Gastrocnemius medialis (tissue), 4 donors: ENCODE measurements at regions not wholly inside any gene's neighbourhood (a gene's known extent, or its start where the extent isn't known, plus 50 kb on each side); places are given as distances from the start of the nearest gene placed in this dataset.

Source experiments
- POLR2A ChIP-seq, 2 donors: fragments of 450-650 bp; IDR thresholded peaks; one replicate each; pipeline ENCODE4 v1.6.1; 2017; ENCODE audit warnings: antibody characterized with exemption in 2 of 2, mild to moderate bottlenecking in 2 of 2, moderate library complexity in 2 of 2
- TF ChIP-seq, protein P1 (sequence below), 5 experiments: fragments of 450-650 bp in 3 of 5; fragments of 200-600 bp in 2 of 5; sonication (generic) in 2 of 5; IDR thresholded peaks in 4 of 5; conservative IDR thresholded peaks in 1 of 5; 1 replicate in 4 of 5; 2 replicates in 1 of 5; pipeline ENCODE4 v1.5.1; 2016 to 2019; ENCODE audit warnings: antibody characterized with exemption in 5 of 5, mild to moderate bottlenecking in 3 of 5, moderate library complexity in 3 of 5

DNA sequence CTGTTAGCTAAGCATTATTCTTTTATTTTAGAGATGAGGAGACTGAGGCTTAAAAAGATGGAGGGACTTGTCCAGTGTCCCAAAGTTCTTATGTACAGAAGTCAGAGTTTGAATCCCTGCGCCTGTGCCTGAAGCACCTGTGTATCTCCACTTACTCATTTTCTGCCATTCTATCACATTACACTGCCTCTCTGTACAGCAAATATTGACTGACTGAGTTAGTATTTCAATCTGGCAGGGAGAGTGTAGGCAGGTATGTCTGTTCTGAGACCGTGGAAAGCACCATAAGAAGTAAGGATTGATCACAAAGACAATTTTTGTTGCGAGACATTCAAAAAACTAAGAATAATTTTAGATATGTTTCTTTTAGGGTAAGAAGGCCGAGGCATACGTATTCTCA, 162.7 kb downstream of the KITLG start:
- TF ChIP-seq, protein P1, sequence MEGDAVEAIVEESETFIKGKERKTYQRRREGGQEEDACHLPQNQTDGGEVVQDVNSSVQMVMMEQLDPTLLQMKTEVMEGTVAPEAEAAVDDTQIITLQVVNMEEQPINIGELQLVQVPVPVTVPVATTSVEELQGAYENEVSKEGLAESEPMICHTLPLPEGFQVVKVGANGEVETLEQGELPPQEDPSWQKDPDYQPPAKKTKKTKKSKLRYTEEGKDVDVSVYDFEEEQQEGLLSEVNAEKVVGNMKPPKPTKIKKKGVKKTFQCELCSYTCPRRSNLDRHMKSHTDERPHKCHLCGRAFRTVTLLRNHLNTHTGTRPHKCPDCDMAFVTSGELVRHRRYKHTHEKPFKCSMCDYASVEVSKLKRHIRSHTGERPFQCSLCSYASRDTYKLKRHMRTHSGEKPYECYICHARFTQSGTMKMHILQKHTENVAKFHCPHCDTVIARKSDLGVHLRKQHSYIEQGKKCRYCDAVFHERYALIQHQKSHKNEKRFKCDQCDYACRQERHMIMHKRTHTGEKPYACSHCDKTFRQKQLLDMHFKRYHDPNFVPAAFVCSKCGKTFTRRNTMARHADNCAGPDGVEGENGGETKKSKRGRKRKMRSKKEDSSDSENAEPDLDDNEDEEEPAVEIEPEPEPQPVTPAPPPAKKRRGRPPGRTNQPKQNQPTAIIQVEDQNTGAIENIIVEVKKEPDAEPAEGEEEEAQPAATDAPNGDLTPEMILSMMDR (IDR thresholded peaks at IDR 0.05 in 4 of 5, conservative IDR thresholded peaks at IDR 0.05 in 1 of 5), result no peak
- no peak for TF ChIP-seq POLR2A (IDR thresholded peaks at IDR 0.05)
